COLO668 (cell line): ENCODE measurements at regions not wholly inside any gene's neighbourhood (a gene's known extent, or its start where the extent isn't known, plus 50 kb on each side); places are given as distances from the start of the nearest gene placed in this dataset.

ENCODE experiments used
- DNase-seq: peaks from one replicate; lab custom pipeline; 2025; ENCODE audit not compliant: unreplicated experiment; lab: John Stamatoyannopoulos, UW

DNA sequence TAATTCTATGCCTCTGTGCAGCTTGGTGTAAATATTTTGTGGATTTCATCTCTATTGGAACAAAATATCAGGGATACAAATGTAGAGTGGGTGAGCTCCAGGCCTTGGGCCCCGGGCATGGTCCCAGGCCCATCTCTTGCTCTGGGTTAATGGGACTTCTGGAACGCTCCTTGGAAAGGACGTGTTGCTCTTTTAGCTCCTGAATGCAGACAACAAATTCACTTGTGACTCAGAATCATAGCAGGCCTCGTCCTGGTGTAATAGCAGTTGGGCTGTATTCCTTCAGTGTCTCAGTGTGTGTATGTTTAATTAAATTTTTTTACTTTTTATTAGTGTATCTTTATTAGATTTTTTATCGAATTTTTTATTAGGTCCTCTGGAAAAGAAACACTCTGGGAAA is 266.7 kb upstream of the C2CD4B start:
- no peak for DNase-seq

DNA sequence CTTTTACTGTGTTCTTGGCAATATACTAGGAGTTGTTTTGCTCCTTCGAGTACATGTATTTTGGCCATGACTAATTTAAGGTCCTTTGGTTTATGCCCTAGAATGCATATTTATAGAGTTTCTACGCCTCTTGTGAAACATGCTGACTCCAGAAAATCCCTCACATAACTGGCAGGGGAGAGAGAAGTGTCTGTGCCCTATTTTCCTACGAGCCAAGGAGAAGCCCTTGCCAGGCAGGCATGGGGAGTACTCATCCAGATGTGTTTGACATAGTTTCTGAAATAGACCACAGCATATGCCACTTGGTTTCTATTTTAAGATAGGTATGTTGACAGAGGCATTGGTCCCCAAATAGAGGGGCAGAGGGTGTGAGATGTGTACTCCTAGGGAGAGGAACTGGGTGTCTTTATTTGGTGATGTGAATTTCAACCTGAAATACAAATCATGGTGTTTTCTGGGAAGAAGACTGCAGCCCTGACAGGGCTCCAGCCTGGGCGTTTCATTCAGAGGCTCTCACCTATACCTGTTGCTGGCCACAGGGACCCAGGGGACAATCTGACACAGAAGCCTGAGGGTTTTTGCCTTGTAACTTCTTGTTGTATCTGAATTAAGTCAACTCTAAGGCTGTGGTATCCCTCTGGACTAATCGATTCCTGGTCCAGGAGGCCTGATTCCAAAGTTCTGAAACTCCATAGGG is 267.8 kb upstream of the C2CD4B start:
- no peak for DNase-seq

DNA sequence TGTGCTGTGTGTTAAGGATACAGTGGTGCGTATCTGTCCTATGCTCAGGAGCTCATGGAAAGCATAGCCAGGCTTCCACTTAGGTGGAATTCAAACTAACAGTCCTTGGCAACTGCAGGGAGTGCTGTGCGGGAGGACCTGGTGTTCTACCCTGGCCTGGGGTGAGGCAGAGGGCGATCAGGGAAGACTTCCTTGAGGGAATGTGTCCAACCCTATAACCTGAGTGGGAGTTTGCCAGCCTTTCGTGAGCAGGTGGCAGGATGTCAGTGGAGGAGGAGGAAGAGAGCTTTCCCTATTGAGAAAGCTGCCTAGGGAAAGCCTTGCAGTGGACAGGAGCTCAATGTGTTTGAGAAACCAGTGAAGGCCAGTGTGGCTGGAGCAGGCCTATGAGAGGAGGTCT is 271.1 kb upstream of the C2CD4B start:
- no peak for DNase-seq

DNA sequence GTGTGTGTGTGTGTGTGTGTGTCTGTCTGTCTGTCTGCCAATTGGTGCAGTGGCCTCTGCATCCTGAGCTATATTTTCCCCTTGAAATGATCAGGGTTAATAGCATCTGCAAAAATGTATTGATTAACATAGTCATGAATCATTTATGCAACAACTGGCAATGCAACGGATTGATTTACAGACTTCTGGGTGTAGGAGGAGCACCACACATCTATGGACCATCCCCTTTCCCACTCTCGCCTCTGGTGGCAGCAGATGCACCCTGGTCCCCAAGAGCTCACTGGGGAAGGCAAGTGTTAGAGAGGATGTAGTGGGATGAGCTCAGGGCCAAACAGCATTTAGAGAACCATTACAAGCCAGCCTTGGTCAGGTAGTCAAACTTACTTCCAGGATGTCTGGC is 272.7 kb upstream of the C2CD4B start:
- DNase-seq: no peak

DNA sequence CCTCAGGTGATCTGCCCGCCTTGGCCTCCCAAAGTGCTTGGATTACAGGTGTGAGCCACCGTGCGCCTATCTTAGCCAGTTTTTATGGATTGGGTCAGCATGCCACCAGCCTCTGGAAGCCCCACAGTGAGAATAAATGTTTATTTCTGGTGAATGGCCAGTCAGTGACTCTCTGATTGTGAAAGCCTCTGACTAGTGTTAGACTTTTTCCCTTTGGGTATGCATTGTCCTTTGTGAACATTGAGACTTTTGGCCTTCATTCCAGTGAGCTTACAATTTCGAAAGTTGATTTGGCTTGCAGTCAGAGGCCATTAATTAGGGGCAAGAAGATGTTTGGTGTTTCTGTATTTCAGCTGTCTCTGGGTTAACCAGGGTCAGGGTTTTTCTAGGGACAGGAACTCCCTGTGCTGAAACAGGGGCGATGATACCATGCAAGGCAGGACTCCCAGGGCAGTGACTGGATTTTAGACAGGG is 274.5 kb upstream of the C2CD4B start:
- no peak for DNase-seq

DNA sequence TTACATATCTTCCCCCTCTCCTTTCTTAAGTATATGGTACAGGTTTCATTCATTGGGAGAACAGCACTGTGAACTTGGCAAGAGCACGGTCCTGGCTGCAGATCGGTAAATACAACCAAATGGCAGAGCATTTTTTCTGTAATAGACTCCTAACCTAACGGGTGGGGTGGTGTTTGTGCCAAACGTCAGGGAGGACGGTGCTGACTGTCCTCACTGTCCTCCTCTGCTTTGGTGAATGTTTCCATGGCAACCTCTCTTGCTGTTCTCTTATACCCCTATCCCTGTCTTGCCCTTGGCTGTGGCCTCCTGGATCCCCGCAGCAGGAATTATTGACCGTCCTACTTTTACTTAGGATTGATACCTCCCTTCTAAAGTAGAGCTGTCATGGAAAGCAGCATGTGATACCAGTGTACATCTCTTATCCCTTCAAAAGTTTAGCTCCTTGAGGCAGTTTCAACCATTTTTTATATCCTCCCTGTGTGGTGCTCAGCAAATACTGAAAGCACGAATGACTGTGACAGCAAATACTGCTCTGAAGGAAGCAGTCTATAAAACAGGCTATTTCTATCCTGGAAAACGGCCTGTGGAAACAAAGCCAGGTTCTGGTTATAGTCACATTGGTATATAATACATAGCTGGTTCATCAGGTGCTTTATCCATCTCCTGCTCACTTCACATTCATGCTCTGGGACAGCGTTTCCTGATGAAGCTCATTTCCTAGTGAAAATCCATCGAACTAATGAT is 275.4 kb upstream of the C2CD4B start:
- DNase-seq: no peak

DNA sequence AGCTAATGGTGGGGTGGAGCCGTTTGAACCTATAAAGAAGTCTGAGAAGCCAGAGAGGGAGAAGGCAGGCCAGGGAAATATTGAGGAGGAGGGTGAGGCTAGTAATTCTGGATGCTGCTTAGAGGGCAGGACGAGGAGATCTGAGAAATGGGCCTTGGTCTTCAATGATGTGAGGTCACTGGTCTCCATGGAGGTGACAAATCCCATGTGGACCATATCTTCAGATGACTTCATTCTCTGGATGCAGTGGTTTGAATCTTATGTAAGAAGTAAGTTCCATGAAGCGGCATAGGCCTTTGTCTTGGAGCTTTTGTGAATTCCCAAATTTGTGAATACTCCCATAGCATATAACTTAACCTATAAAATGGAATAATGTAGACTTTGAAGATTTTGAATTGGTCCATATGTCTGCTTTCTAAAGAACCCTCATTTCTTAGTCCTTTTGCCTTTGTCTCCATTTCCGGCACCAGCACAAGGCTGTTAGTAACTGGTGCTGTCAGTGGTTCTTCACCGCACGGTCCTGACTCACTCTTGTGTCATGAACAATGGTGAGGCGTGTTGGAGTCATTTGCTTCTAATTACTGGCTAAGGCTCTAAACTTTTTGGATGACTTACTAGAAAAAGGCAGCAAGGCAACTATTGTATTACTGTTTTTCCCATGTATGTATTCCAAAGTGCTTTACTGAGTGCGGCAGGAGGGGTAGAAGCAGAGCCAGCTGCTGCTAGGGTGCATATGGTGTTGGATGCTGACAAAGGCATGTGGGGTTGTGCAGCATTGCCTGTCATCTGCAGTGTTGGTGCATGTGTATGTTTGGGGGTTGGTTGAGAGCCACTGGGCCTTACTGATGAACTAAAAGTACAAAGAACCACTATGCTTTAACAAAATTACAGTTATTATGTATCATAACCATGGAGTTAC is 279.3 kb upstream of the C2CD4B start:
- DNase-seq: no peak

DNA sequence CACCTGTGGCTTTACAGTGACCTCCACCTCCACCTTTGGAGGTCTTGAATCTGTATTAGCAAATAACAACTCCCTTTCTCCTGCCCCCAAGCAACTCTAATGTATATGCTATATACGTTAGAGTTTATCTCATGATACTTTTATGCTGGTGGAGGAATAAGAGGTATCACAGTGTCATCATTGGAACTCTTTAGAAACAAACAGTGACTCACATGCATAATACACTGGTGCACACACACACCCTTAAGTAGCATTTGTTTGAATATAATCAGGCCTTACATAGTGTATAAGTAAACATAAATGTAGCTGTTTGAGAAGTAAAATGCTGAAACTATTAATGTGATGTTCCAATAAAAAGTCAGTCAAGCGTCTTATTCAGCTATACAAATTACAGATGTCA is 280.2 kb upstream of the C2CD4B start:
- DNase-seq: no peak

DNA sequence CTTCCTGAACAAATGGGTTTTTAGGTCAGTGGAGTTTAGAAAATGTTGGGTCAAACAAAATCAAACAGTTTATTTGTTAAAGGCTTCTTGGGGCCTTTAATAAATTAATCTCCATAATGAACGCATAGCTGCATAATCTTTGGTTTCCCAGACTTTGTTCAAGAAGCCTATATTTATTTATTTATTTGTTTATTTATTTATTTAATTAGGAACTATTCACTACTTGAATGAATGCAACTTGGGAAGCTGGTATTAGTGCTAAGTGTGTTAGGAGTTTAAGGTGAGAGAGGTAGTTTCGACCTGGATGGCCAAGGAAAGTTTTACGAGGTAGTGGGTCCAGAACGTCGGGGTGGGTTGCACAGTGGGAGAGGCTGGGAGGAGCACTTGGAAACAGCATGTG is 281.9 kb upstream of the C2CD4B start:
- DNase-seq: no peak

DNA sequence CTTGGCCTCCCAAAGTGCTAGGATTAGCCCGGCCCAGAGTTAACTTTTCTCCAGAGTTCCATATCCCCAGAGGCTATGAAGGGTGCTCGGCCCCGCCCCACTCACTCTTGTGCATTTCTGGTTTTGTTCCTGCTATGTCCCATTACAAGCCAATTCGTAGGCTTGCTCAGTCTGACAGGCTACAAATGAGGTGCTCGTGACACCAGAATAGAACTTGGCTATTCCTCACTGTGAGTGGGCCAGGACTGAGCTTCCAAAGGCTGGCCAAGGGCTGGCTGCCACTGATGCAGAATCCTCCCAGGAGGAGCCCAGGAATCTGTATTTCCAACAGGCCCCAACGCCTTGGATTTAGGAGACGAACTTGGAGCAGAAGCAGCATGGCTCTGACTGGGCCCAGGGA is 282.7 kb upstream of the C2CD4B start:
- DNase-seq: no peak

DNA sequence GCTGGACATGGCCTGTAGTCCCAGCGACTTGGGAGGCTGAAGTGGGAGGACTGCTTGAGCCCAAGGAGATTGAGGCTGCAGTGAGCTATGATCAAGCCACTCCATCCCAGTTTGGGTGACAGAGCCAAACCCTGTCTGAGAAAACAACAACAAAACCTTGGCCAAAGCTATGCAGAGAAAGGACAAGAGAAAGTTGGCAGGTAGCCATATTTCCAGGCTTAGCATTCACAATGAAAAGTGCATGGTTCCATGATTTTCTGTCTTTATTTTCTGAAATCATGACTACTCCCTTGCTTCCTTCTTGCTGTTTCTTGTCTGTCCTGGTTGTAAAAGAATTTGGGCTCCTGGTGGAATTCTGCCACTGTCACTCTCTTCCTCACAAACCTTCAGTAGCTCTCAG is 284.6 kb upstream of the C2CD4B start:
- no peak for DNase-seq

DNA sequence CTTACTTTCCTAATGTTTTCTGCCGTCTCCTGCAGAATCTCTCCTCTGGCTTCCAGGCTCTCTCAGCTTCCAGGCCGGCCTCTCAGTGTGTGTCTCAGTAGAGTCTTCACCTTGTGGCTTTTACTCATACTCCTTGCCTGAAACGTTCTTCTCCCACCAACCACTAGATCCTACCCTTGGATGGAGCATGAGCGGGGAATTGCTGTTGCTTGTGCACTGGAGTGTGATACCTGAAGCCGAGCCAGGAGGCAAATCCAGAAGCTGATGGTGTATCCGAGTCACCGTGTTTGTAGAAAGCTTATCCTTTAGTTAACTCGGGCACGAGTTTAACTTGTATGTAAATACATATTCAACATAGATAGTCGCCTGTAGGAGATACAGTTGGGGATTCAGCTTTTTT is 285.0 kb upstream of the C2CD4B start:
- DNase-seq: no peak

DNA sequence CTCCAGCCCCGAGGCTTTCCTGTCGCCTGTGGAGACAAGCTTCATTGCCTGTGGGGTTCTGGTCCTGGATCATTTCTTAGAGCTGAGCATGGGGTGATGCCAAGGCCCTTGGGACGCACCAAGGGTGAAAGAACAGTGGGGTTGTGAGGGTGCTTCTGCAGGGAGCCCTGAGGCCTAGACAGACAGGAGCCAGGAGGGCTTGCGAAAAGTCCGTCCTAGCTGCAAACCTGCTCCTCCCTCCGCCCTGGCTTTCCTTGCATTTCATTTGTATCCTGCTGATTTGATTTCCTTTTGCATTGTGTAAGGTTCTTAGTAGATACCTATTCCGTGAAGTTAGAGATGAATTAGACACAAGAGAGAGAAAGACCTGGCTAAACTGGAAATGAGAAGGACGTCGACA is 286.9 kb upstream of the C2CD4B start:
- no peak for DNase-seq

DNA sequence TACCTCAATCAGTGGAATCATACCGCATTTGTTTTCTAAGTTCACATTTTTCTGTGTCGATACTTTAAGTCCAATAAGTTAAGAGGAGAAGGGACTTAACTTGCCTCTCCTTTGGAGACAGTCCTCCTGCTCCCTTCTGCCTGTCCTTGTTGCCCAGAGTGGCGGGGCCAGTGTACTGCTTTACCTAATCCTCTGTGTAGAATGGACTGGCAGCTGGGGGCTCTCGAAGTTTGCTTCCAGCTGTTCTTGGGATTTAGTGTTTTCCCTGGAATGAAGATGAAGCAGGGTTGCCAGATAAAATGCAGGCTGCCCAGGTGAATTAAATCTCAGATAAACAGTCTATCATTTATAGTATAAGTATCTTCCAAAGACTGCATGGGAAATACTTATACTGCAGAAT is 287.6 kb upstream of the C2CD4B start:
- no peak for DNase-seq

DNA sequence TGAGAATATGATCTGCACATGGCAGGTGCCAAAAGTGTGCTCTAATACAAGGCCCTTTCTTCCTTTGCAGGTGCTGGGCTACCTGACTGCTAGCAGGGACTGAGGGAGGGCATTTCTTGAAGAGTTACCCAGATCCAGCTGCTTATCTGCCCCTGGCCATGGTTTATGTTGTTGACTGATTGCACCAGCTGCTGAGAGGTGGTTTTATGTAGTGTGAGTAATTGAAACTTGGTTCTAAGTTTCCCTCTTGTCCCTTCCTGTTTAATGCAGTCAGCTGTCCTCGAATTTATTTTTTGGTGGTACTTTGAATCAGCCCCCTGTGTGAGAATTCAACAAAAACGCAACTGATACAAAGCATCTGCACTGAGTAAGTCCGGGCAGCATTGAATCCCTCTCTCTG is 288.3 kb upstream of the C2CD4B start:
- DNase-seq: peak; percentile 33

DNA sequence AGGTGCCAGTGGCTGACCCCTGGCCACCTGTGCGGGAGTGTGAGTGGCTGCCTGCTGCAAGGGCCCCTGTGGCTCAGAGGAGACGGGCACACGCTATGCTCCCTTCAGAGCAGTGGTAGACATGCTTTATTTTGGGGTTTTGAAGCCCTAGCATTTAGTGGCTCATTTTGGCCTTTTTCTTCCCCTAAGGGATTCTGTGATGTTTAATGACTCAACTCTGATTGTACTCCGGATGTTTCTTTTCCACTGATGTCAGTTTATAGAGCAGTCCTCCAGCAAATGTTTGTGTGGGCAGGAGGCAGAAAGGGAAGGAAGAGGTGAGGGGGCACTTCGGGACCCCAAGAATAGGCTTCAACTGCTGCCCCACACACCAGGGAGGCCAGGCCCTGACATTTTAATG is 288.9 kb upstream of the C2CD4B start:
- DNase-seq: no peak

DNA sequence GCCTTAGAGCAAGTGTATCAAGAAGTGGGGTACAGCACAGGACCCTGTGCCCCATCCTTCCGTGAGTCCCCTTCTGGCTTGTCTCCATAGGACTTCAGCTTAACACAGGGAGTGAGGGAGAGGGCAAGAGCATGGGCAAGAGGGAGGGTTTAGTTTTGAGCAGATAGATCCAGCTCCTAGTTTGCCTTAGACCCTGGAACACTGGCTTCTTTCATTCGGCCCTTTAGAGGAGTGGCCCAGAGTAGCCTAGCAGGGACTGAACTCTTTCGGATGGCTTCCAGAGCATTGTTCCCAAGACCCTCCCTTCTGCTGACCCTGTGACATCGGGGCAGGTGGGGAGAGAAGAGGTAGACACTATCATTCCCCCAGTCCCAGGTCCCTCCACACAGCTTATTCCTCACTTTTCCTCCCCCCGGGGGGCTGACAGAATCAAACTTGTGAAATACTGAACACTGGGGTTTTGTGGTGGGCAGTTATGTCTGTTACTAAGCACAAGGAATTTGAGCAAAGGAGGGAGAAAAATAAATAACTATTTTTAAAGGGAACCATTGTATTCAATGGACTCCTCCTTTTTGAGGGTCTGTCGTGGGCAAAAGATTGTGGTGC is 289.6 kb upstream of the C2CD4B start:
- no peak for DNase-seq

DNA sequence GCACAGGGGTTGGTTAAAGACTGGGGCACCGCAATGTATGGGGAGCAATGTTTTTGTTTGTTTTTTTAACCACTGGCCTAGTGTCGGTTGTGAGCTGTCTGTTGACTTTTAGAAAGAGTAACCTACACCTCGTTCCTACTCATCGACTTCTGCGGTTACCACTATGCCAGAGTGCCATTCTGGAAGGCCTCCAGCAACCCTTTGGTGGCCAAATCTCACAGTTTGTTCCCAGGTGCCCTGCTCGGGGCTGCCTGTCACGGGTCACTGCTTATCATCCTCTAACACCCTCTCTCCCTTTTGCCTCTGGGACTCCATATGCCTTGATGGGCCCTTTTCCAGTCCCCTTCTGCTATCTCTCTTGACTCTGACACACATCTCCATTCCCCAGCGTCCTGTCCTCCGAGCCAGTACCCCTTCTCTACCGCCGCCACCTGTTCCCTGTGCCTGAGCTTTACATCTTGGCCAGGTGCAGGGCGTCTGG is 290.4 kb upstream of the C2CD4B start:
- DNase-seq: peak; percentile 72

DNA sequence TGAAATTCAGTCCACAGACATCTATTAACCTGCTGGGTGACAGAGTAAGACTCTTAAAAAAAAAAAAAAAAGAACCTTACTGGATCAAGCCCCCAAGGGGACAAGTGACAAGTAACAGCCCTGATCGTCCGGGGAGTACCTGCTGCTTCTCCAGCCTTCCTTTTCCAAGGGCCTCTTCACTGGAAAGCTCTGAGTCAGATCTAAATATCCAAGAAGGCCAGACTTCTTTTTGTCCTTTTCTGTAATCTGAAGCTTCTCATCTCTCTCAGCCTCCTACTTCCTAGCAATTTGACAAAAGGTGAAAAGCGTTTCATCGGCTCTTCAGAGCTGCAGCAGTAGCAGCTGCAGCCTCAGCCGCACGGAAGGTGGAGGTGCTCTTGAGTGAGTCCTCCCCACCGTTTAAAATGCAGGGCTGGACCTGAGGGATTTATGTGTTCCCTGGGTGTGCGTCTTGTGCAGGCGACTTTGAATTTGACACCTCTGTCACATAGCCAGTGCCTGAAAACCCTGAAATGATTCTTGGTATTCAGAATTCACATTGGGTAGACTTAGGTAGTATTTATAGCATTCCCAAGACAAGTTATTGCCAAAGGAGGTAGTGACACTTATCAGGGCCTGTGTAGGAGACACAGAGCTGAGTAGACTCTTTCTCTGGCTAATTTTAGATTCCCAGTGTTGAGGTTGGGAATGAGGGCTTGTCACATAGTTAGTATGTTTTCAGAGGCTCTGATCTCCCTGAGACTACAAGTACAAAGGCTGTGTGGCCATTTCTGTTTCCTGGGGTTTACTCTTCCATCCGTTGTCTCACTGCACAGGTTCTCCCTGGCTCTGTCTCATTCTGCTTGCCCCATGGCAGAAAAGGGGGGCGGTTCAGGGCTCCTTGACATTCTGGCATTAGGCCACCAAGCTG is 291.2 kb upstream of the C2CD4B start:
- peak; percentile 22 for DNase-seq

DNA sequence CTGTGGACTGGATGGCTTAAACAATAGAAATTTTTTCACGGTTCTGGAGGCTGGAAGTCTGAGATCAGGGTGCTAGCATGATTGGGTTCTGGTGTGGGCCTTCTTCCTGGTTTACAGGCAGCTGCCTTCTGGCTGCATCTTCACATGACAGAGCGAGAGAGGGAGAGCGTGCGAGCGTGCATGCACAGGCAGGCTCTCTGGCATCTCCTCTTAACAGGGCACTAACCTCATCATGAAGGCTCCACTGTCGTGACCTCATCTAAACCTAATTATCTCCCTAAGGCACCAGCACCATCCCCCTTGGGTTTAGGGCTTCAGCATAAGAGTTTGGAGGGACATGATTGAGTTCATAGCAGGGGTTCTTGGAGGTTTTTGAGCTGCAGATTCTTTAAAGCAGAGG is 292.0 kb upstream of the C2CD4B start:
- no peak for DNase-seq
